HG02870 (cell line): ENCODE measurements at regions not wholly inside any gene's neighbourhood (a gene's known extent, or its start where the extent isn't known, plus 50 kb on each side); places are given as distances from the start of the nearest gene placed in this dataset.
"Not testable (repeated sequence)": the region's sequence is repeated elsewhere in the genome, so short reads cannot be mapped to it uniquely, and the experiment has no call there.

Experiments used
- ATAC-seq: cut with Tn5 transposase; IDR thresholded peaks from one replicate; pipeline ENCODE4 v1.9.1; 2021; ENCODE audit warnings: mild to moderate bottlenecking, moderate library complexity; ENCODE audit not compliant: unreplicated experiment

DNA sequence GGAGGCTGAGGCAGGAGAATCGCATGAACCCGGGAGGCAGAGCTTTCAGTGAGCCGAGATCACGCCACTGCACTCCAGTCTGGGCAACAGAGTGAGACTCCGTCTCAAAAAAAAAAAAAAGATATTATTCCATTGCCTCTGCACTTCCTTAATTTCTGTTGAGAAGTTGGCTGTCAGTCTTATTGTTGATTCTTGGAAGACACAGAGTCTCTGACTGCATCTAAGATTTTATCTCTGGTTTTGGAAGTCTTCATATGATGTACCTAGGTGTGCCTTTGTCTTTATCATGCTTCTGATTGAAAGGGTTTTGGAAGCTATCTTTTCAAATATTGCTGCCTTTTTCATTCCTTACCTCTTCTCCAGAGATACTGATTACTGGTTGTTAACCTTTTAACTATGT is 160.4 kb downstream of the NPIPB11 start:
- ATAC-seq: not testable (repeated sequence)

DNA sequence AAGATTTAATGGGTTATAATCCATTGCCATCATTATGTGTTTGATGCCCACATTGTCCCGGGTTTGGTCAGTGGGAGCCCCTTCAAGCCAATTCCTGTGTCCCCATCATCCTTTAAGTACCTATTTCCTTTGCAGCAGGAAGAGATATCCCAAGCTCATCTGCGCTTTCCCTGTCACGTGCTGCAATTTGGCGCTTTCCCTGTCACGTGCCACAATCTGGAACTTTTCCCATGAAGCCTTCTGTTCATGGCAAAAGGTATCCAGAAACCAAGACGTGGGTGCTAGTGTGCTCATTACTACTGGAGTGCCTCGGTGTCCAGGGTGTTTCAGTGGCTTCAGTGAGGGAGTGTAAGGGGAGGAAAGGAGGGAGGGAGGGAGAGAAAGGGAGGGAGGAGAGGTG is 168.5 kb downstream of the NPIPB11 start:
- no peak for ATAC-seq

DNA sequence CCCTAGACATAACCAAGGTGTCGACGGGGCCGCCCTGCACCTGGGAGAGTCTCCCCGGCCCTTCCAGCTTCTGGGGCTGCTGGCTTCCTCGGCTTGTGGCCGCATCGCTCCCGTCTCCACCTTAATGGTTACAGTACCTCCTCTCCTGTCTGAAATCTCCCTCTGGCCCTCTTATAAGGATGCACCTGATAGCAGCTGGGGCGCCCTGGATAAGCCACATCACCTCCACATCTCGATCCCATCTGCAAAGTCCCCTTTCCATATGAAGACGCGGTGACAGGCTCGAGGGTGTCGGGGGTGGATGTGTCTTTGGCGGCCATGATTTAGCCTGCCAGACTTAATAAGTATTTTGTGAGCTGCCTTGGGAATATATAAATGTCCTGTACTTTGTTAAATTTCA is 169.0 kb downstream of the NPIPB11 start:
- not testable (repeated sequence) for ATAC-seq

DNA sequence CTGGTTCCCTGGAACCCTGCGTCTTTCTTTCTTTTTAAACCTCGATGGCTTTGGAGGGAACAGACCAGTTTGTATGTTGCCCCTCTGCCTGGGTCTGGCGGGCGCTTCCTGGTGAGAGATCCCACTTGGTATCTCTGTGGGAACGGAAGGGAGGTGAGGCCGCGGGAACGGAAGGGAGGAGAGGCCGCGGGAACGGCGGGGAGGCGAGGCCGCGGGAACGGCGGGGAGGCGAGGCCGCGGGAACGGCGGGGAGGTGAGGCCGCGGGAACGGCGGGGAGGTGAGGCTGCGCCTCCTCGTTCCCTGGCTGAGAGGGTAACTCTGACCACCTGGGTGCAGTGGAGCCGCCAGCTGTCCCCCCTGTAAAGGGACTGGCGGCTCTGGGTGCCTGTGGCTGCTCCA is 169.5 kb downstream of the NPIPB11 start:
- not testable (repeated sequence) for ATAC-seq

DNA sequence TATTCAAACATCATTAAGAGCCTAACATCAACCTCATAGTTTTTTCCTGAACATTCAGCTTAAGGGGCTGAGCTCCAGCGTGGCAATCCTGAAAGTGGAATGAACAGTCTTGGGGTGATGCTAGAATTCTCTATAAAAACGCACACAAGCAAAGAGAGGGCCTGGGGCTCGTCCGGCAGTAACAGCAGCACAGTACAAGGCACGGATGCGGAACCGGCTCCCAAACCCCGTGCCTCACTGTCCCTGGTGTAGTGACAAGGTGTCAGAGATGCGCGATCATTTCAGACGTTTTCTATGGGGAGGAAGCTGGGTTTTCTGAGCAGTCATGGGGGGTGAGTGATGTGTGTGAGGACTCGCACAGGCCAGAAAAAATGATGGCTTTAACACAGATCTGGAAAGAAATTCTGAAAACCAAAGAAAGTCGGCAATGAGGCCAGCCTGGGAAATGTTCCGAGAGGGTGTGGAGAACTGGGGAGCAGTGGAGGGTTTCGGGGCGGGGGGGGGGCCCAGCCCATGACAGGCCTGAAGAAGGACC is 170.6 kb downstream of the NPIPB11 start:
- not testable (repeated sequence) for ATAC-seq

DNA sequence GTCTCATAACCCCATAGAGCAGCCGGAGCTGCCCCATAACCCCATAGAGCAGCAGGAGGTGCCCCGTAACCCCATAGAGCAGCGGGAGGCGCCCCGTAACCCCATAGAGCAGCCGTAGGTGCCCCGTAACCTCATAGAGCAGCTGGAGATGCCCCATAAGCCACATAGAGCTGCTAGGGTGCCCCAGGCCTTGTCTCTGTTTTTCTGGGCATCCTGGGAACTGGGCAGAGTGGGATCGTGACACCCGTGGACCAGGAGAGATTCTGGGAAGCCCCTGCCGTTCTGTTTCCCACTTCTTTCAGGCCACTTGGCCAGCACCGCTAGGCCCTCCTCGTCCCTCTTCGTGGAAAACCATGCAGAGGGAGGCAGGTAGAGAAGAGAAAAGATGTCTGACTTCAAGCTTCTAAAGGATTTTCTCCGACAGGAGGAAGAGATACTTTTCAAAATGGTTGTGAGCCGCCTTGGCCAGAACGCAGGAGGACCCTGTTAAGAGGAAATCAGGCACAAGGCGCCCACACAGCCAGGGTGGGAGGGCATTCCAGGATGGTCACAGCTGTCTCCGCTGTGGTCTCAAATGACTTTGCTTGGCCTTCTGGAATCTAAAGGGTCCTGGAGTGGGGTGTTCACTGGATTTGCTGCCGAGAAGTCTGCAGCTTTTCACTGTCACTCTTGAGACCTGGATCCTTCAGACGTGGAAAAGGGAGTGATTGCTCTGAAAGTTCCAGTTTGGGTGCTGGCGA is 171.8 kb downstream of the NPIPB11 start:
- not testable (repeated sequence) for ATAC-seq

DNA sequence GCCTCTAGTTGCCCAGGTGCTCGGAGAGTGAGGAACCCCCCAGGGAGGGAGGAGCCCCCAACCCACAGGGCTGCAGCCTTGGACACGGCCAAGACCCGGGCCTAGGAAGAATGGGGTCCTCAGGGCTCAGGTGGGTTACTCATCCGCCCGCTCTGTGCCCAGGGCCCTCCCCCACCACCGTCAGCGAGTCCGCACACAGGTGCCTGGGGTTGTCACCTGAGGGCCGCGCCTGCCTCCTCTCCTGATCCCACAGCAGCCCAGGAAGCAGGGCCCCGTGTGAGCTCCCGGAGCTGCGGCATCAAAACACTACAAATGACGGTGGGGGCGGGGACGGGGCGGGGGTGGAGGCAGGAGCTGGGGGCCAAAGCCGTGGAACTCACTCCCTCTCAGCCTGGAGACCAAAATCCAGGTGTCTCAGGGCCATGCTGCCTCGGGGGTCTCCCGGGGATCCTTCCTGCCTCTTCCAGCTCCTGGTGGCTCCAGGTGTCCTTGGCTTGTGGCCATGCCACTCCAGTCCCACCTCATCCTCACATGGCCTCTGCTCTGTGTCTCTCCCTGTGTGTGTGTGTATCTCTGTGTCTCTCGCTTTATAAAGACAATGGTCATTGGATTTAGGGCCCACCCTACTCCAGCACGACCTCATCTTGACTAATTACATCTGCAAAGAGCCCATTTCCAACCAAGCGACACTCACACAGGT is 172.7 kb downstream of the NPIPB11 start:
- not testable (repeated sequence) for ATAC-seq

DNA sequence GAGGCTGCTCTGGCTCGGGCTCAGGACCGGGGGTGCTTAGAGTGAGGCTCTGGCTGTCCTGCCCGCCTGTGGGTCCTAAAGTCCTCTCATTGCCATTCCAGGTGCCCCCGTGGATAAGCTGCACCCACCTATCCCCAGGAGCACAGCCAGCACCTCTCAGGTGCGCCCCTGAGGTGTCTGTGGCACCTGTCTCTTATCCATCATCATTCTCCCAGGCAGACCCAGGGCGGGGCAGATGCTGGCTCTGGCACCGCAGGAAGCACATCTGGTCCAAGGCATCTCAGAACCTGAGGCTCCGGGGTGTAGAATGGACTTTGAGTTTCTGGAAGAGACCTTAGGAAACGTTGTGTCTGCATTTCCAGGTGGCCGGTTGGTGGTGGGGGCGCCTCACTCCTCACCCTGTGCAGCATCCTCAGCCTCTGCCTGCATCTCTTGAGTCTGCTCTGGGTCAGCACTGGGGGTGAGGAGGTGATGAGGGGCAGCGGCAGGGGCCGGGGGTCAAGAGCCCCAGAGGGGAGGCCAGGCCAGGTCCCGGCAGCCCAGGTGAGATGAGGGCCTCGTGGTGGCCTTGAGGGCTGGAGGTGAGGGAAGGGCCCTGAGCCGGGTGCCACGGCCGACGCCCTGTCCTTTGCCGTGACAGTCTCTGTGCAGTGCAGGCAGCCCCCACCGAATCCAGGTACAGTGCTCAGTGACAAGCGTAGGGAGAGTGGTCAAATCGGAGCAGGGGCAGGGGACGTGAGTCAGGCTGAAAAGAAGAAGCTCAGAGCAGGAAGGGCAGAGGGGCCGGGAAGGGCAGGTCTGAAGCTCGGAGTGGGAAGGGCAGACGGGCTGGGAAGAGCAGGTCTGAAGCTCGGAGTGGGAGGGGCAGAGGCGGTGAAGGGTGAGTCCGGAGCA is 173.5 kb downstream of the NPIPB11 start:
- ATAC-seq: no peak

DNA sequence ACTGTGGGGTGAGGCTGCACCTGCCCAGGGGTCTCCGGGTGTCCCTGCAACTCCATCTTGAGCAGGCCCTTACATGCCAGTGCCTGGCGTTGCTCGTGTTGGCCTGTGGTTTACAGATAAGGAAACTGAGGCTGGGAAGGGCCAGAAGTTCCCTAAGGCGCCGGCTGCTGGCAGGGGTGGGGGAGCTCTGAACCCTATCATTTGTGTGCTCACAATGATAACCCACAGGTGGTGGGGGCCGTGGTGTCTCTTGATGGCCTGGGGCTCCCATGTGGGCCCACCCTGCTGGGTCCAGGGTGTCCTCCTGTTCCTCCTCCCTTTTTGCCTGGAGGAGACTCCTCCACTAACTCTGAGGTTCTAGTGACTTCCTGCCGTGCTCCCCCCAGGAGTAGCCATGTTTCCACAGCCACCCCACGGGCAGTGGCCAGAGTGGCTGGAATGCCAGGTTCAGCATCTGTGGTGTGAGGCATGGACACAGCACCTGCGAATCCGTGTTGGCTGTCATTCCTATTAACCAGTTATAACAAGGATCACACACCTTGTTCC is 174.3 kb downstream of the NPIPB11 start:
- ATAC-seq: not testable (repeated sequence)

DNA sequence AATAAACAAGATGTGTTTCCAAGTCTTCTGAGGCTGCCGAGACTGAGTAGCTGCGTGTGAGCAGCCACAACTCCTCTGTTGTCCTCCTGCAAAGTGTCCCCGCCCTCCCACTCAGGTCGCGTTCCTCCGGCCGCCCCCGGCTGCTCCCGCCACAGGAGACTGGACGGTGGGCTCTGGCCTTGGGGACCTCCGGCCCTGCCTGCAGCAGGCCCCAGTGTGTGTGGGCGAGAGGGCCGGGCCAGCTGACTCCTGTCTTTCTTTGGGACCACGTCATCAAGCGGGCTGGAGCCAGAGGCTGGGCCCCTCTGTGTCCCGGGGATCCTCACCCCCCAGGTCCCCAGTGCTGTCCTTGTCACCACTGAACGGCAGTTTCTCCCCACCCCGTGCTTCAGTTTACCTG is 175.3 kb downstream of the NPIPB11 start:
- ATAC-seq: no peak

DNA sequence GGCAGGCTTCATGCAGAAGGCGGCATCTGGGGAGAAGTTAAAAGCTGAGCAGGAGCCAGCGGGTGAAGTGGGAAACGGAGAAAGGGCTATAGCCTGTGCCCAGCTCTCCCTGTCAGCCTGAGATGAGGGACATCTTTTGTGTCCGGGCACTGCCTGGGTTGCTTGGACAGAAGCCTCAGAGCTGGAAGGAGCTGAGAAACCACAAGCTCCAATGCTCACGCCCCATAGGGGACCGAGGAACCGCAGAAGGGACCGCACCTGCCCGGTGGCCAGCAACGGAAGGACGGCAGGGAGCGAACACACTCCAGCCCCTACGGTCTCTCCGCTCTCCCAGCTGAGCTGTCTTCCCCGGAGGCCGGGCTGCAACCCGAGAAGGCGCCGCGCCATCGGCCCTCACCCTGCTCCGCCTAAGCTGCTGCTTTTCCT is 175.8 kb downstream of the NPIPB11 start:
- no peak for ATAC-seq

DNA sequence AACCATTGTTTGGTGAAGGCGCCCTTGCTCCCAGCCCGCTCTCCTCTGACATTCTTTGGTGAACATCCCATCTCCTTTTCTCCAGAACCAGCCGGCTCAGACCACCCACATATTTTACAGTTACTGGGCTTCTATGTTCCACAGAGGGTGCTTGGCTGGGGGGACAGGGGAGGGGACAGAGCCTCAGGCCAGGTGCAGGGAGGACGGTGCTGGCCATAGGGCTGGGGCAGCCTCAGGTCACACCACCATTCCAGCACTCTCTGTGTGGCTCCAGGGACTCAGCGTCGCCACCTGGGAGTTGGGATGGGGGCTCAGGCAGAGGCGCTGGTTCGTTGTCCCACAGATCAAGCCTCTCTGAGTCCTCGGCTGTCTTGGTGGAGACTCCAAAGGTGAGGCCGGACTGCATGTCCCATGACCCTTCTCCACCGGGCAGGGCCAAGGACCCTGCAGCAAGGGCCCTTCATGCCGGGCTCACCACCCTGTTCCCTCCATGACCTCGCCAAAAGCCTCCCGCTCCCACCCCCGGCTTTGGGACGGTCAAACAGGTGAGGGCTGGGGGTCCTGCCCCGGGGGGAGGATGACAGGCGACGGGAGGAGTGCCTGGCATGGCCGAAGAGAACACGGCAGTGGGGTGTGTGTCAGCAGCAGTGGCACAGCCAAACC is 176.4 kb downstream of the NPIPB11 start:
- ATAC-seq: not testable (repeated sequence)

DNA sequence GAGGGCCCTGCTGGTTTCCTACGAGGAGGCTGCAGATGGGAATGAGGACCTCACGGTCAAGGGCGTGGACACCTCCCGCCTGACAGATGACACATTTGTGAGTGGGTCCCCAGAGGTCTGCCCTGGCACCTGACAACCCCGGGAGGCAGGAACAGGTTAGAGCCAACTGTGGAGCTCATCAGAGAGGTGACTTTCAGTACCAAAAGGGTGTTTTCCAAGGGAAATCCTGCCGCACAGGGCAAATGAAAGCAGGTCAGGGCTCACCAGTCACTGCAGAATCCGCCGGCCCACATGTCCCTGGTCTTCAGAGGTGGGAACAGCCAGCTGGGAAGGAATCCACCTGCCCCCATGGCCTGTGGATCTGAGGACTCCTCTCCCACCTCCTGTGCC is 176.9 kb downstream of the NPIPB11 start:
- ATAC-seq: not testable (repeated sequence)

DNA sequence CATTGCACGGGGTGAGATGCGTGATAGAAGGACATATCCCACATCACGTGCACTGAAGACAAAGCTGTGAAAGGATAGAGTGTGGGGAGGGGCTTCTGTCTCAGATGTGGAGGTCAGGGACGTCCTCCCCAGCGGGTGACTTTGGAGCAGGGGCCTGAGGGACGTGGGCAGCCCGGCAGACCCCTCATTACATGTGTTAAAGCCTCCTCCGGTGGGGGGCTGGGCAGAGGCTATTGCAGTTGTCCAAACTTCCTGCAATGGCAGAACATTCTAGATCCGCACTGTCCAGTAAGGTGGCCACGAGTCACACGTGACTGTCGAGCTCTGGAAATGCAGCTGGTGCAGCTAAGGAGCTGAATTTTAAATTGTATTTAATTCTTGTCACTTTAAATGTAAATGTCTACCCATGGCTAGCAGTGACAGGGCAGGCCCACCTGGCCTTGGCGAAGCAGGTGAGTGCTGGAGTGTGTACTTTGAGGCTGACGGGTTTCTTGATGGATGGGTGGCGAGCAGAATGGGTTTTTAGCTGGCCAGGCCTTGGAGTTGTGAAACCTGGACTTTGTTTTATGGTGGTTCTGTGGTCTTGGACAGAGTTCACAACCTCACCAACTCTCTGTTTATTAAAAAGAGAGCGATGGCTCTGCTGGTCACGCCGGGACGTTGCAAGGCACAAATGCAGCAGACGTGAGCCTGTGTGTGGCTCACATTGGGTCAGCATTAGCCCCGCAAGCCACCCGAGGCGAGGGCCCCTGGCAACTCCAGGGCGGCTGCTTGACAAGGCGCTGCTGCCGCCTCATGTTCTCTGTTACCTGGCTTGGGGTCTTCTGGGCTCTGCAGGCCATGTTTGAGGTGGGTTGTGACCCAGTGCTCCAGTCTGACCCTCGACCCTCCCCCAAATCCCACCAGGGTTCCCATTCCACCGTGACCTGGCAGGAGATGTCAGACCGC is 177.6 kb downstream of the NPIPB11 start:
- not testable (repeated sequence) for ATAC-seq

DNA sequence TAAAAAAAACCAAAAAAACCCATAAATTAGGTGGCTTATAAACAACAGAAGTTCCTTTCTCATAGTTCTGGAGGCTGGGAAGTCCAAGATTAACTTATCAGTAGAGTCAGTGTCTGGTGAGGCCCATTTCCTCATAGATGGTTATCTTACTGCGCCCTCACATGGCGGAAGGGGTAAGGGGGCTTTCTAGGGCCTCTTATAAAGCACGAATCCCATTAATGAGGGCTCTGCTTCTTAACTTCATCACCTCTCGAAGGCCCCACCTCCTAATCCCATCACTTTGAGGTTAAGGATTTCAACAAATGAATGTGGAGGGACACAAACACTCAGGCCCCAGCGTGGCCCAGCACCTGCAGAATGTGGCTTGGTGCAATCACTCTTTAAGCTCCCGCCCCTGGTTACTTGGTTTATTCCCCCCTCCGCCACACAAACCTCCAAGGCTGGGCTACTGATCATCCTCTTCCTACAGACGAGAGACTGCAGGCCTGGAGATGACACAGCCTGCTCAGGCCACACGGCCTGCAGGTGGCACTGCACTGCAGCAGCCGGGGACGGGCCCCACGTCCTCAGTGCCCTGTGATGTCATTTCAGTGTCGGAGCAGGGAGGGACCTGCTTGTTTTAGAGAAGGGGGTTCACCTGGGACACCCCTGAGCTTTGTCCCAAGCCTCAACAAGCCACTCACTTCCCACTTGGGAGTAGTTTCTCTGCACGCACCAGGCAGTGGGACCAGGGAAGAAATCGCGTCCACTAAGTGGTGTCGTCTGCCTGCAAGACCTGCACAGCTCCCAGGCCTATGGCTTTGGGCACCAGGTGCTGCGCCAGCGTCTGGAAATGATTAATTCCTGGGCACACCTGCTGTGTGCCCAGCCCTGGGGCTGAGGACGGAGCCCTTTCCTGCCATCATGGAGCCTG is 178.5 kb downstream of the NPIPB11 start:
- not testable (repeated sequence) for ATAC-seq

DNA sequence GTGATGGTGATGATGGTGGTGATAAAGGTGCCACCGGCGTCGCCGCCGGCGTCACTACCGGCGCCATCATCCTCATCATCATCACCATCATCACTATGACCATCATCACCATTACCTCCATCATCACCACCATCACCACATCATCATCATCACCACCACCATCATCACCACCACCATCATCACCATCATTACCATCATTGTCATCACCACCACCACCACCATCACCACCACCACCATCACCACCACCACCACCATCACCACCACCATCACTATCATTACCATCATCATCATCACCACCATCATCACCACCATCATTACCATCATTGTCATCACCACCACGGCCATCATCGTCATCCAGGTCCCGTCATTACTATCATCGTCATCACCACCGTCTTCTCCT is 179.7 kb downstream of the NPIPB11 start:
- ATAC-seq: no peak

DNA sequence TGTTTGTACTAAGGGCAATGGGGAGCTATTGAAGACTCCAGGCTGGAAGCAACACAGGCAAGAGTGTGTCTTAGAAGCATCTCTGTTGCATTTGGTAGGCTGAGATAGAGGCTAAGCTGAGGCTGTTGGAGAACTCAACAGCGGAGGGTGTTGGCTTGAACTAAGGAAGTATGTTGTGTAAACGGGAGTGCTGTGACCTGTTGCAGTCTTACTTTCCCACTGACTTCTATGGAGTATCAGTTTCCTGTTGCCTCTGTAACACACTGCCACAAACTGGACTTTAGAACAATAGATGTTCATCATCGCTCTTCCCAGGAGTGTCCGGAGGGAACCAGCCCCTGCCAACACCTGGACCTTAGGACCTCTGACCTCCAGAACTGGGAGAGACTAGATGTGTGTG is 181.8 kb downstream of the NPIPB11 start:
- not testable (repeated sequence) for ATAC-seq

DNA sequence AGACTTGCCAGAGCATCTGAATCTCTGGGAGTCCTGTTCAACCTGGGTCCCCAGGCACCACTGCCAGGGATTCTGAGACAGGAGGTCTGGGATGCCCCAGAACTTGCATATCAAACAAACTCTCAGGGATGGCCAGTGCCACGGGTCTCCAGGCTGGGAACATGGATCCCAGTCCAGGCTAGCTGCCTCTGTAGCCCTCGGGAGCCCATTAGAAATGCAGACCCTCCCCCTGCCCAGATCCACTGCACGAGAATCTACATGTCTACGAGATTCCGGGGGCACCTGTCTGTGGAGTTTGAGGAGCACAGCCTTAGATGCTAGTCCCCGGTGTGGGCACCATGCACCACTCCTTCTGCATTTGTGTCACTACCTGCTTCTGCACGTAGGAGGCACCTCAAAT is 183.9 kb downstream of the NPIPB11 start:
- ATAC-seq: not testable (repeated sequence)
